H9 (cell line): ENCODE measurements at regions not wholly inside any gene's neighbourhood (a gene's known extent, or its start where the extent isn't known, plus 50 kb on each side); places are given as distances from the start of the nearest gene placed in this dataset.

Experiments used
- DNase-seq: peaks from one replicate; pipeline ENCODE4 v3.0.0-alpha.2; 2017
- H2AFZ ChIP-seq: one replicate; pipeline ENCODE4 v1.6.1; 2013; ENCODE audit warnings: mild to moderate bottlenecking, low read length, control low read depth, moderate library complexity
- H2AK5ac ChIP-seq: 2 replicates; pipeline ENCODE4 v1.6.1; 2013; ENCODE audit warnings: low read length, control low read depth, mixed read lengths; ENCODE audit not compliant: insufficient read length
- H2BK120ac ChIP-seq: one replicate; pipeline ENCODE4 v1.6.1; 2013; ENCODE audit warnings: low read depth, mild to moderate bottlenecking, low read length, control low read depth, inconsistent platforms; ENCODE audit not compliant: poor library complexity, severe bottlenecking
- H2BK12ac ChIP-seq: 2 replicates; pipeline ENCODE4 v1.6.1; 2013; ENCODE audit warnings: low read length, control low read depth, mixed read lengths, low read depth; ENCODE audit not compliant: insufficient read length
- H2BK15ac ChIP-seq: 2 replicates; pipeline ENCODE4 v1.6.1; 2013; ENCODE audit warnings: low read depth, low read length, control low read depth
- H2BK20ac ChIP-seq: one replicate; pipeline ENCODE4 v1.6.1; 2013; ENCODE audit warnings: low read depth, mild to moderate bottlenecking, low read length, control low read depth, inconsistent platforms; ENCODE audit not compliant: poor library complexity, severe bottlenecking
- H2BK5ac ChIP-seq: 2 replicates; pipeline ENCODE4 v1.6.1; 2013; ENCODE audit warnings: low read length, control low read depth, mixed read lengths; ENCODE audit not compliant: insufficient read length
- H3K14ac ChIP-seq: 2 replicates; pipeline ENCODE4 v1.6.1; 2013; ENCODE audit warnings: low read length, control low read depth; ENCODE audit not compliant: insufficient read depth
- H3K18ac ChIP-seq: 2 replicates; pipeline ENCODE4 v1.6.1; 2013; ENCODE audit warnings: low read depth, mild to moderate bottlenecking, mixed read lengths, low read length, control low read depth; ENCODE audit not compliant: insufficient read length
- H3K23ac ChIP-seq: 2 replicates; pipeline ENCODE4 v1.6.1; 2013; ENCODE audit warnings: low read length, control low read depth, mixed read lengths, low read depth; ENCODE audit not compliant: insufficient read length
- H3K23me2 ChIP-seq: 2 replicates; pipeline ENCODE4 v1.6.1; 2013; ENCODE audit warnings: low read depth, mild to moderate bottlenecking, mixed read lengths, low read length, control low read depth; ENCODE audit not compliant: insufficient read length, poor library complexity, severe bottlenecking
- H3K27ac ChIP-seq: 2 replicates; pipeline ENCODE4 v1.5.1; 2013; ENCODE audit warnings: low read length, control low read depth, mixed read lengths, low read depth; ENCODE audit not compliant: insufficient read length
- H3K27me3 ChIP-seq: 2 replicates; pipeline ENCODE4 v1.6.1; 2013; ENCODE audit warnings: low read length, control low read depth, inconsistent platforms; ENCODE audit not compliant: insufficient read depth
- H3K4ac ChIP-seq: 2 replicates; pipeline ENCODE4 v1.6.1; 2013; ENCODE audit warnings: low read depth, mild to moderate bottlenecking, control low read depth, inconsistent platforms, low read length, moderate library complexity
- H3K4me1 ChIP-seq: 2 replicates; pipeline ENCODE4 v1.6.1; 2013; ENCODE audit warnings: low read length, control low read depth, inconsistent platforms; ENCODE audit not compliant: insufficient read depth
- H3K4me2 ChIP-seq: 2 replicates; pipeline ENCODE4 v1.6.1; 2013; ENCODE audit warnings: low read length, control low read depth, mixed read lengths; ENCODE audit not compliant: insufficient read length, insufficient read depth
- H3K56ac ChIP-seq: 2 replicates; pipeline ENCODE4 v1.6.1; 2013; ENCODE audit warnings: low read depth, mild to moderate bottlenecking, mixed read lengths, low read length, control low read depth; ENCODE audit not compliant: insufficient read length
- H3K79me1 ChIP-seq: 2 replicates; pipeline ENCODE4 v1.6.1; 2013; ENCODE audit warnings: low read depth, mild to moderate bottlenecking, moderate library complexity, low read length, control low read depth, inconsistent platforms; ENCODE audit not compliant: insufficient read depth, poor library complexity, severe bottlenecking
- H3K79me2 ChIP-seq: 2 replicates; pipeline ENCODE4 v1.6.1; 2013; ENCODE audit warnings: low read length, control low read depth, inconsistent platforms; ENCODE audit not compliant: insufficient read depth
- H3K9ac ChIP-seq: 2 replicates; pipeline ENCODE4 v1.6.1; 2013; ENCODE audit warnings: low read length, control low read depth, mixed read lengths; ENCODE audit not compliant: insufficient read length; ENCODE audit errors: extremely low read depth
- H3K9me3 ChIP-seq: one replicate; pipeline ENCODE4 v1.6.1; 2013; ENCODE audit warnings: low read depth, low read length, inconsistent platforms; ENCODE audit not compliant: control insufficient read depth
- H3T11ph ChIP-seq: one replicate; pipeline ENCODE4 v1.6.1; 2013; ENCODE audit warnings: mild to moderate bottlenecking, low read length, control low read depth, inconsistent platforms
- H4K20me1 ChIP-seq: one replicate; pipeline ENCODE4 v1.6.1; 2013; ENCODE audit not compliant: control insufficient read depth, insufficient read length, insufficient read depth
- H4K5ac ChIP-seq: 2 replicates; pipeline ENCODE4 v1.6.1; 2013; ENCODE audit warnings: low read depth, mild to moderate bottlenecking, mixed read lengths, low read length, control low read depth; ENCODE audit not compliant: insufficient read length
- H4K8ac ChIP-seq: replicated peaks from 2 replicates; pipeline ENCODE4 v1.6.1; 2013; ENCODE audit warnings: low read length, control low read depth, mixed read lengths, low read depth; ENCODE audit not compliant: insufficient read length
- H4K91ac ChIP-seq: 2 replicates; pipeline ENCODE4 v1.6.1; 2013; ENCODE audit warnings: low read depth, mild to moderate bottlenecking, moderate library complexity, mixed read lengths, low read length, control low read depth; ENCODE audit not compliant: insufficient read length
- H3K27ac Mint-ChIP-seq, 3 experiments: 2 replicates in 2 of 3; 3 replicates in 1 of 3; pipeline ENCODE4 v1.8.0; 2020 to 2021; ENCODE audit warnings: mixed read lengths in 3 of 3, mild to moderate bottlenecking in 1 of 3, moderate library complexity in 1 of 3
- H3K27me3 Mint-ChIP-seq: 2 replicates; pipeline ENCODE4 v1.8.0; 2021; ENCODE audit warnings: low read depth, mild to moderate bottlenecking, moderate library complexity, mixed read lengths
- H3K36me3 Mint-ChIP-seq, 3 experiments: 2 replicates in 2 of 3; 3 replicates in 1 of 3; pipeline ENCODE4 v1.8.0; 2020 to 2021; ENCODE audit warnings: low read depth in 3 of 3, mixed read lengths in 3 of 3; ENCODE audit not compliant: insufficient read depth in 1 of 3
- H3K4me1 Mint-ChIP-seq, 2 experiments: 2 replicates each; pipeline ENCODE4 v1.8.0; 2020; ENCODE audit warnings: mixed read lengths in 2 of 2
- H3K4me3 Mint-ChIP-seq, 2 experiments: 2 replicates in 1 of 2; 3 replicates in 1 of 2; pipeline ENCODE4 v1.8.0; 2020 to 2021; ENCODE audit warnings: mild to moderate bottlenecking in 2 of 2, mixed read lengths in 2 of 2, moderate library complexity in 1 of 2
- H3K9me3 Mint-ChIP-seq, 2 experiments: 2 replicates in 1 of 2; 3 replicates in 1 of 2; pipeline ENCODE4 v1.8.0; 2020; ENCODE audit warnings: mild to moderate bottlenecking in 2 of 2, mixed read lengths in 2 of 2, moderate library complexity in 1 of 2
- CTCF ChIP-seq: fragments of 200-600 bp; sonication (generic); conservative IDR thresholded peaks from 3 replicates; pipeline ENCODE4 v1.8.0; 2021; ENCODE audit warnings: antibody characterized with exemption, mild to moderate bottlenecking
- WGBS: extraction: QIAGEN DNeasy Blood & Tissue Kit; methylation state at CpG from one replicate; pipeline ENCODE4 v1.1.7; 2013; ENCODE audit warnings: missing lambda C conversion rate, low lambda C conversion rate, mixed read lengths; ENCODE audit not compliant: insufficient read length; ENCODE audit errors: extremely low coverage; 5-methylcytosine and 5-hydroxymethylcytosine counted together

GRCh38 chr3:88758676-88759075 lies 348.7 kb upstream of the EPHA3 start:
- no peaks in the 10 kb centered on the region for H3K27me3 Mint-ChIP-seq
- H4K20me1 ChIP-seq, result no peaks in the 10 kb centered on the region
- no peak overlapping the region for H2AFZ ChIP-seq
- H3T11ph ChIP-seq, result no peak overlapping the region
- H2BK15ac ChIP-seq, result no peak overlapping the region
- H2BK20ac ChIP-seq, result no peak overlapping the region
- H3K9me3 Mint-ChIP-seq, result peaks cover 4 to 12% of the 10 kb centered on the region in 2 experiments; a peak in 3 of 5 replicates
- no peaks in the 10 kb centered on the region for H3K27me3 ChIP-seq
- no peak overlapping the region for H3K18ac ChIP-seq
- H3K4me3 Mint-ChIP-seq, result no peak overlapping the region
- no peak overlapping the region for H2BK5ac ChIP-seq
- H2BK120ac ChIP-seq, result no peak overlapping the region
- no peaks in the 10 kb centered on the region for H3K4me1 Mint-ChIP-seq
- H3K27ac Mint-ChIP-seq, result no peak overlapping the region
- H3K9ac ChIP-seq, result no peak overlapping the region
- no peaks in the 10 kb centered on the region for H3K79me2 ChIP-seq
- no peak overlapping the region for H3K14ac ChIP-seq
- H3K36me3 Mint-ChIP-seq, result no peaks in the 10 kb centered on the region
- H4K8ac ChIP-seq, result no peak overlapping the region
- no peaks in the 10 kb centered on the region for H3K79me1 ChIP-seq
- no peak overlapping the region for H3K27ac ChIP-seq
- H2BK12ac ChIP-seq, result no peak overlapping the region
- no peak for TF ChIP-seq CTCF
- H3K23me2 ChIP-seq, result no peaks in the 10 kb centered on the region
- no peak overlapping the region for H3K56ac ChIP-seq
- no peaks in the 10 kb centered on the region for H3K4me1 ChIP-seq
- no CpG with 5 or more reads among the region's 1 CpG for WGBS
- no peak overlapping the region for H3K4me2 ChIP-seq
- no peak overlapping the region for H3K23ac ChIP-seq
- DNase-seq, result no peak
- H4K5ac ChIP-seq, result no peak overlapping the region
- no peak overlapping the region for H4K91ac ChIP-seq
- H3K4ac ChIP-seq, result no peak overlapping the region
- H2AK5ac ChIP-seq, result no peak overlapping the region
- H3K9me3 ChIP-seq, result no peaks in the 10 kb centered on the region
